H9 (cell line): ENCODE measurements at regions not wholly inside any gene's neighbourhood (a gene's known extent, or its start where the extent isn't known, plus 50 kb on each side); places are given as distances from the start of the nearest gene placed in this dataset.

ENCODE experiments used
- DNase-seq: peaks from one replicate; pipeline ENCODE4 v3.0.0-alpha.2; 2017
- H2AFZ ChIP-seq: one replicate; pipeline ENCODE4 v1.6.1; 2013; ENCODE audit warnings: mild to moderate bottlenecking, low read length, control low read depth, moderate library complexity
- H2AK5ac ChIP-seq: 2 replicates; pipeline ENCODE4 v1.6.1; 2013; ENCODE audit warnings: low read length, control low read depth, mixed read lengths; ENCODE audit not compliant: insufficient read length
- H2BK120ac ChIP-seq: one replicate; pipeline ENCODE4 v1.6.1; 2013; ENCODE audit warnings: low read depth, mild to moderate bottlenecking, low read length, control low read depth, inconsistent platforms; ENCODE audit not compliant: poor library complexity, severe bottlenecking
- H2BK12ac ChIP-seq: 2 replicates; pipeline ENCODE4 v1.6.1; 2013; ENCODE audit warnings: low read length, control low read depth, mixed read lengths, low read depth; ENCODE audit not compliant: insufficient read length
- H2BK15ac ChIP-seq: 2 replicates; pipeline ENCODE4 v1.6.1; 2013; ENCODE audit warnings: low read depth, low read length, control low read depth
- H2BK20ac ChIP-seq: one replicate; pipeline ENCODE4 v1.6.1; 2013; ENCODE audit warnings: low read depth, mild to moderate bottlenecking, low read length, control low read depth, inconsistent platforms; ENCODE audit not compliant: poor library complexity, severe bottlenecking
- H2BK5ac ChIP-seq: 2 replicates; pipeline ENCODE4 v1.6.1; 2013; ENCODE audit warnings: low read length, control low read depth, mixed read lengths; ENCODE audit not compliant: insufficient read length
- H3K14ac ChIP-seq: 2 replicates; pipeline ENCODE4 v1.6.1; 2013; ENCODE audit warnings: low read length, control low read depth; ENCODE audit not compliant: insufficient read depth
- H3K18ac ChIP-seq: 2 replicates; pipeline ENCODE4 v1.6.1; 2013; ENCODE audit warnings: low read depth, mild to moderate bottlenecking, mixed read lengths, low read length, control low read depth; ENCODE audit not compliant: insufficient read length
- H3K23ac ChIP-seq: 2 replicates; pipeline ENCODE4 v1.6.1; 2013; ENCODE audit warnings: low read length, control low read depth, mixed read lengths, low read depth; ENCODE audit not compliant: insufficient read length
- H3K23me2 ChIP-seq: 2 replicates; pipeline ENCODE4 v1.6.1; 2013; ENCODE audit warnings: low read depth, mild to moderate bottlenecking, mixed read lengths, low read length, control low read depth; ENCODE audit not compliant: insufficient read length, poor library complexity, severe bottlenecking
- H3K27ac ChIP-seq: 2 replicates; pipeline ENCODE4 v1.5.1; 2013; ENCODE audit warnings: low read length, control low read depth, mixed read lengths, low read depth; ENCODE audit not compliant: insufficient read length
- H3K27me3 ChIP-seq: 2 replicates; pipeline ENCODE4 v1.6.1; 2013; ENCODE audit warnings: low read length, control low read depth, inconsistent platforms; ENCODE audit not compliant: insufficient read depth
- H3K4ac ChIP-seq: 2 replicates; pipeline ENCODE4 v1.6.1; 2013; ENCODE audit warnings: low read depth, mild to moderate bottlenecking, control low read depth, inconsistent platforms, low read length, moderate library complexity
- H3K4me1 ChIP-seq: 2 replicates; pipeline ENCODE4 v1.6.1; 2013; ENCODE audit warnings: low read length, control low read depth, inconsistent platforms; ENCODE audit not compliant: insufficient read depth
- H3K4me2 ChIP-seq: 2 replicates; pipeline ENCODE4 v1.6.1; 2013; ENCODE audit warnings: low read length, control low read depth, mixed read lengths; ENCODE audit not compliant: insufficient read length, insufficient read depth
- H3K56ac ChIP-seq: 2 replicates; pipeline ENCODE4 v1.6.1; 2013; ENCODE audit warnings: low read depth, mild to moderate bottlenecking, mixed read lengths, low read length, control low read depth; ENCODE audit not compliant: insufficient read length
- H3K79me1 ChIP-seq: 2 replicates; pipeline ENCODE4 v1.6.1; 2013; ENCODE audit warnings: low read depth, mild to moderate bottlenecking, moderate library complexity, low read length, control low read depth, inconsistent platforms; ENCODE audit not compliant: insufficient read depth, poor library complexity, severe bottlenecking
- H3K79me2 ChIP-seq: 2 replicates; pipeline ENCODE4 v1.6.1; 2013; ENCODE audit warnings: low read length, control low read depth, inconsistent platforms; ENCODE audit not compliant: insufficient read depth
- H3K9ac ChIP-seq: 2 replicates; pipeline ENCODE4 v1.6.1; 2013; ENCODE audit warnings: low read length, control low read depth, mixed read lengths; ENCODE audit not compliant: insufficient read length; ENCODE audit errors: extremely low read depth
- H3K9me3 ChIP-seq: one replicate; pipeline ENCODE4 v1.6.1; 2013; ENCODE audit warnings: low read depth, low read length, inconsistent platforms; ENCODE audit not compliant: control insufficient read depth
- H3T11ph ChIP-seq: one replicate; pipeline ENCODE4 v1.6.1; 2013; ENCODE audit warnings: mild to moderate bottlenecking, low read length, control low read depth, inconsistent platforms
- H4K20me1 ChIP-seq: one replicate; pipeline ENCODE4 v1.6.1; 2013; ENCODE audit not compliant: control insufficient read depth, insufficient read length, insufficient read depth
- H4K5ac ChIP-seq: 2 replicates; pipeline ENCODE4 v1.6.1; 2013; ENCODE audit warnings: low read depth, mild to moderate bottlenecking, mixed read lengths, low read length, control low read depth; ENCODE audit not compliant: insufficient read length
- H4K8ac ChIP-seq: replicated peaks from 2 replicates; pipeline ENCODE4 v1.6.1; 2013; ENCODE audit warnings: low read length, control low read depth, mixed read lengths, low read depth; ENCODE audit not compliant: insufficient read length
- H4K91ac ChIP-seq: 2 replicates; pipeline ENCODE4 v1.6.1; 2013; ENCODE audit warnings: low read depth, mild to moderate bottlenecking, moderate library complexity, mixed read lengths, low read length, control low read depth; ENCODE audit not compliant: insufficient read length
- H3K27ac Mint-ChIP-seq, 3 experiments: 2 replicates in 2 of 3; 3 replicates in 1 of 3; pipeline ENCODE4 v1.8.0; 2020 to 2021; ENCODE audit warnings: mixed read lengths in 3 of 3, mild to moderate bottlenecking in 1 of 3, moderate library complexity in 1 of 3
- H3K27me3 Mint-ChIP-seq: 2 replicates; pipeline ENCODE4 v1.8.0; 2021; ENCODE audit warnings: low read depth, mild to moderate bottlenecking, moderate library complexity, mixed read lengths
- H3K36me3 Mint-ChIP-seq, 3 experiments: 2 replicates in 2 of 3; 3 replicates in 1 of 3; pipeline ENCODE4 v1.8.0; 2020 to 2021; ENCODE audit warnings: low read depth in 3 of 3, mixed read lengths in 3 of 3; ENCODE audit not compliant: insufficient read depth in 1 of 3
- H3K4me1 Mint-ChIP-seq, 2 experiments: 2 replicates each; pipeline ENCODE4 v1.8.0; 2020; ENCODE audit warnings: mixed read lengths in 2 of 2
- H3K4me3 Mint-ChIP-seq, 2 experiments: 2 replicates in 1 of 2; 3 replicates in 1 of 2; pipeline ENCODE4 v1.8.0; 2020 to 2021; ENCODE audit warnings: mild to moderate bottlenecking in 2 of 2, mixed read lengths in 2 of 2, moderate library complexity in 1 of 2
- H3K9me3 Mint-ChIP-seq, 2 experiments: 2 replicates in 1 of 2; 3 replicates in 1 of 2; pipeline ENCODE4 v1.8.0; 2020; ENCODE audit warnings: mild to moderate bottlenecking in 2 of 2, mixed read lengths in 2 of 2, moderate library complexity in 1 of 2
- CTCF ChIP-seq: fragments of 200-600 bp; sonication (generic); conservative IDR thresholded peaks from 3 replicates; pipeline ENCODE4 v1.8.0; 2021; ENCODE audit warnings: antibody characterized with exemption, mild to moderate bottlenecking
- WGBS: extraction: QIAGEN DNeasy Blood & Tissue Kit; methylation state at CpG from one replicate; pipeline ENCODE4 v1.1.7; 2013; ENCODE audit warnings: missing lambda C conversion rate, low lambda C conversion rate, mixed read lengths; ENCODE audit not compliant: insufficient read length; ENCODE audit errors: extremely low coverage; 5-methylcytosine and 5-hydroxymethylcytosine counted together

DNA sequence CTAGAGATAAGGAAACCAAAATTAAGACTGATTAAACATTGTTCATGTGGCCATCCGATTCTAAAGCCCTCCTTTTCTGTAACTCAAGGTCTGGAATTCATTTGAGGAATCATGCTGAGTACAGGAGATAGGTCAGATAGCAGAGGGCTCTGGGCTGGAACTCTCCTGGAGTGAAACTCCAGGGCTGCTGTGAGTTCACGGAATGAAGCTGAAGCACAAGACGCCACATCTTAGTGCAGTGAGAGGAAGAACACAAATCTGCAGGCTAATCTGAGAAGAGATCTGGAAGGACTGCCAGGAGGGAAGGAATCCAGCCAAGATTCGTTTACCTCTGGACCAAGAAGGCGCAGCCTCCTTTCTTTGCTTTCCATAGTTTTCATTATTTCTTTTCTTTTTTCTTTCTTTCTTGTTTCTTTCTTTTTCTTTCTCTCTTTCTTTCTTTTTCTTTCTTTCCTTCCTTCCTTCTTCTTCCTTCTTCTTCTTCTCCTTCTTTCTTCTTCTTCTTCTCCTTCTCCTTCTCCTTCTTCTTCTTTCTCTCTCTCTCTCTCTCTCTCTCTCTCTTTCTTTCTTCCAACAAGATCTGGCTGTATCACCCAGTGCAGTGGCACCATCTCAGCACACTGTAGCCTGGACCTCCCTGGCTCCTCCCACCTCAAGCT lies 74.8 kb upstream of the ATP1B1 start:
- H3K56ac ChIP-seq, result no peak overlapping the region
- no peak overlapping the region for H3K18ac ChIP-seq
- H3K9me3 ChIP-seq, result no peaks in the 10 kb centered on the region
- H3K79me1 ChIP-seq, result no peaks in the 10 kb centered on the region
- no peak overlapping the region for H4K91ac ChIP-seq
- no peaks in the 10 kb centered on the region for H4K20me1 ChIP-seq
- no peak overlapping the region for H3K27ac ChIP-seq
- no peak overlapping the region for H4K8ac ChIP-seq
- H2BK120ac ChIP-seq, result no peak overlapping the region
- H3K14ac ChIP-seq, result no peak overlapping the region
- Mint-ChIP-seq H3K4me3 (no peak overlapping the region), H3K27ac (peak overlapping the region in 1 of 3 experiments; percentile 6; a peak in 1 of 7 replicates), H3K4me1 (0 out of 4 replicates have a peak, but pooled peaks cover 0 to 2% of the 10 kb centered on the region in 2 experiments), H3K36me3 (no peaks in the 10 kb centered on the region), H3K9me3 (no peaks in the 10 kb centered on the region), H3K27me3 (no peaks in the 10 kb centered on the region)
- H4K5ac ChIP-seq, result no peak overlapping the region
- H2BK20ac ChIP-seq, result no peak overlapping the region
- DNase-seq, result no peak
- H2BK5ac ChIP-seq, result no peak overlapping the region
- no peak overlapping the region for H3K9ac ChIP-seq
- no peak overlapping the region for H3T11ph ChIP-seq
- no peaks in the 10 kb centered on the region for H3K79me2 ChIP-seq
- no peak overlapping the region for H3K23ac ChIP-seq
- peak overlapping the region; percentile 85 for H2AFZ ChIP-seq
- H3K4me1 ChIP-seq, result no peaks in the 10 kb centered on the region
- no peaks in the 10 kb centered on the region for H3K23me2 ChIP-seq
- H3K27me3 ChIP-seq, result no peaks in the 10 kb centered on the region
- no peak for TF ChIP-seq CTCF
- no CpG with 5 or more reads among the region's 5 CpGs for WGBS
- no peak overlapping the region for H2AK5ac ChIP-seq
- H3K4me2 ChIP-seq, result no peak overlapping the region
- H2BK15ac ChIP-seq, result no peak overlapping the region
- H3K4ac ChIP-seq, result no peak overlapping the region
- H2BK12ac ChIP-seq, result no peak overlapping the region
